ENCODE measurements at regions not wholly inside any gene's neighbourhood (a gene's known extent, or its start where the extent isn't known, plus 50 kb on each side); places are given as distances from the start of the nearest gene placed in this dataset.

- no peak overlapping the region for H3K4me3 ChIP-seq (replicated peaks in 1 of 3; ENCODE audit: insufficient read depth in 1 of 3, low read depth in 2 of 3, low read length in 3 of 3)
- H3K9me3 ChIP-seq (ENCODE audit: low read length): no peaks in the 10 kb centered on the region
- WGBS (ENCODE audit: low lambda C conversion rate): 0% methylated on average over 2 of the region's 2 CpGs
- no TSS peak for BruUV-seq (replicated peaks)
- H3K9ac ChIP-seq (ENCODE audit: insufficient read depth, low read depth, low read length): no peak overlapping the region
- no peaks in the 10 kb centered on the region for H4K20me1 ChIP-seq (ENCODE audit: insufficient read depth, low read length)
- DNase-seq (ENCODE audit: low spot score): no peak
- H3K36me3 ChIP-seq (replicated peaks in 1 of 2; ENCODE audit: control insufficient read depth in 1 of 2, insufficient read depth in 2 of 2, low read length in 2 of 2): no peaks in the 10 kb centered on the region
- in situ Hi-C loops (cut with HindIII; ENCODE audit: extremely low pct_ligation_motif_present, low pct_unique_long_range_greater_than_20kb): no loop called here
- H3K27me3 ChIP-seq (ENCODE audit: control insufficient read depth in 1 of 2, insufficient read depth in 2 of 2, low read length in 2 of 2): no peaks in the 10 kb centered on the region
- ChIA-PET POLR2A (no interaction called here), CTCF (ENCODE audit: low intra/inter-chr PET ratio, low total read pairs) (no interaction called here)
- H3K27ac ChIP-seq (ENCODE audit: extremely low read length, insufficient read depth, low read length): no peak overlapping the region
- ATAC-seq: no peak
- intact Hi-C loops (cut with micrococcal nuclease; ENCODE audit: unreplicated experiment): no loop called here
- H3K79me2 ChIP-seq (ENCODE audit: insufficient read depth, low read length): no peaks in the 10 kb centered on the region
- H2AFZ ChIP-seq (ENCODE audit: low read length): no peak overlapping the region
- H3K4me1 ChIP-seq (ENCODE audit: insufficient read depth, low read length): no peaks in the 10 kb centered on the region
- FAIRE-seq: no peak
- no peak overlapping the region for H3K4me2 ChIP-seq (ENCODE audit: low read depth, low read length)
- no peak for TF ChIP-seq ZNF770 (CRISPR knock-in tag; IDR thresholded peaks at IDR 0.05)
- no peak for TF ChIP-seq ARNTL (CRISPR knock-in tag; IDR thresholded peaks at IDR 0.05)
- no peak for TF ChIP-seq TFDP1 (CRISPR knock-in tag; IDR thresholded peaks at IDR 0.05; ENCODE audit: borderline replicate concordance)
- TF ChIP-seq YY1 (IDR thresholded peaks at IDR 0.05; ENCODE audit: insufficient read depth, insufficient replicate concordance, low read depth, low read length): no peak
- TF ChIP-seq ZNF34 (CRISPR knock-in tag; IDR thresholded peaks at IDR 0.05; ENCODE audit: borderline replicate concordance): no peak
- no peak for TF ChIP-seq FOXC1 (CRISPR knock-in tag; IDR thresholded peaks at IDR 0.05; ENCODE audit: borderline replicate concordance)
- TF ChIP-seq DZIP1 (CRISPR knock-in tag; IDR thresholded peaks at IDR 0.05): no peak
- no peak for TF ChIP-seq ZNF235 (CRISPR knock-in tag; IDR thresholded peaks at IDR 0.05; ENCODE audit: borderline replicate concordance)
- TF ChIP-seq ZFP62 (CRISPR knock-in tag; IDR thresholded peaks at IDR 0.05): no peak
- no peak for TF ChIP-seq POLR2AphosphoS5 (IDR thresholded peaks at IDR 0.05; ENCODE audit: low read depth, low read length)
- TF ChIP-seq ZNF432 (CRISPR knock-in tag; IDR thresholded peaks at IDR 0.05; ENCODE audit: borderline replicate concordance): no peak
- TF ChIP-seq ZNF333 (CRISPR knock-in tag; IDR thresholded peaks at IDR 0.05; ENCODE audit: borderline replicate concordance): no peak
- no peak for TF ChIP-seq NR2C2 (CRISPR knock-in tag; IDR thresholded peaks at IDR 0.05; ENCODE audit: borderline replicate concordance)
- TF ChIP-seq ZNF354B (CRISPR knock-in tag; IDR thresholded peaks at IDR 0.05): no peak
- TF ChIP-seq ERF (CRISPR knock-in tag; IDR thresholded peaks at IDR 0.05): no peak
- TF ChIP-seq STAT6 (CRISPR knock-in tag; IDR thresholded peaks at IDR 0.05; ENCODE audit: borderline replicate concordance): no peak
- TF ChIP-seq HOXA7 (CRISPR knock-in tag; IDR thresholded peaks at IDR 0.05): no peak
Observed at GRCh38 chr4:126375462-126376054, 1060.8 kb downstream of the FAT4 start.
